HepG2 (cell line): ENCODE measurements at regions not wholly inside any gene's neighbourhood (a gene's known extent, or its start where the extent isn't known, plus 50 kb on each side); places are given as distances from the start of the nearest gene placed in this dataset.
A peak's percentile ranks its signal among the peaks of the same experiment; 100 is the strongest.
"Not testable (repeated sequence)": the region's sequence is repeated elsewhere in the genome, so short reads cannot be mapped to it uniquely, and the experiment has no call there.

ENCODE experiments used
- ATAC-seq: fragments of 200-7000 bp; cut with Tn5 transposase; 3 replicates; pipeline ENCODE4 v1.9.1; 2020; ENCODE audit warnings: mild to moderate bottlenecking, moderate library complexity
- BruUV-seq: library from RNA; stranded (reverse); fragments of 400-500 nt; replicated peaks from 2 replicates; lab custom pipeline; 2021; lab: Mats Ljungman, UMichigan
- CTCF ChIA-PET: fragments of 300-600 bp; formaldehyde crosslinking; extraction: SDS; loops from one replicate; lab custom pipeline; 2021; ENCODE audit warnings: low total read pairs, inconsistent platforms, low intra/inter-chr PET ratio; lab: Yijun Ruan, JAX
- POLR2A ChIA-PET: fragments of 350-600 bp; sonication (Branson Sonifier 250); formaldehyde crosslinking; loops from one replicate; lab custom pipeline; 2020; ENCODE audit warnings: antibody characterized with exemption, inconsistent platforms; lab: Yijun Ruan, JAX
- DNase-seq: peaks from one replicate; pipeline ENCODE4 v3.0.0-alpha.2; 2015; ENCODE audit warnings: low spot score
- FAIRE-seq: peaks from 3 replicates; lab custom pipeline; 2011; peaks lifted over from hg19 to GRCh38; lab: Jason Lieb, UNC
- H2AFZ ChIP-seq: one replicate; pipeline ENCODE4 v1.6.1; 2011; ENCODE audit warnings: low read length, inconsistent platforms
- H3K27ac ChIP-seq: fragments of 300-600 bp; 3 replicates; pipeline ENCODE4 v1.8.0; 2011; ENCODE audit warnings: mixed run types, mild to moderate bottlenecking, mixed read lengths, low read length, inconsistent platforms; ENCODE audit not compliant: insufficient read depth; ENCODE audit errors: extremely low read length
- H3K27me3 ChIP-seq, 2 experiments: fragments of 200-600 bp in 1 of 2; 2 replicates in 1 of 2; 3 replicates in 1 of 2; pipeline versions ENCODE4 v1.6.0 to v1.8.0; 2011; ENCODE audit warnings: low read length in 2 of 2, mild to moderate bottlenecking in 2 of 2, moderate library complexity in 2 of 2, inconsistent platforms in 1 of 2; ENCODE audit not compliant: insufficient read depth in 2 of 2, control insufficient read depth in 1 of 2
- H3K36me3 ChIP-seq, 2 experiments: fragments of 200-600 bp in 1 of 2; replicated peaks in 1 of 2; 2 replicates in 1 of 2; 3 replicates in 1 of 2; pipeline versions ENCODE4 v1.5.1 to v1.8.0; 2011; ENCODE audit warnings: low read length in 2 of 2, inconsistent platforms in 1 of 2; ENCODE audit not compliant: insufficient read depth in 2 of 2, control insufficient read depth in 1 of 2
- H3K4me1 ChIP-seq: 2 replicates; pipeline ENCODE4 v1.5.1; 2012; ENCODE audit warnings: low read length, inconsistent platforms; ENCODE audit not compliant: insufficient read depth
- H3K4me2 ChIP-seq: 2 replicates; pipeline ENCODE4 v1.6.0; 2011; ENCODE audit warnings: low read depth, low read length, inconsistent platforms
- H3K4me3 ChIP-seq, 3 experiments: fragments of 200-600 bp in 1 of 3; sonication (generic), shearing (Covaris generic) in 1 of 3; replicated peaks in 1 of 3; 2 replicates each; pipeline ENCODE4 v1.5.1; 2011 to 2016; ENCODE audit warnings: low read length in 3 of 3, inconsistent platforms in 2 of 3, low read depth in 2 of 3, mild to moderate bottlenecking in 2 of 3, control low read depth in 1 of 3, mixed read lengths in 1 of 3; ENCODE audit not compliant: insufficient read depth in 1 of 3
- H3K79me2 ChIP-seq: one replicate; pipeline ENCODE4 v1.6.1; 2011; ENCODE audit warnings: low read length, inconsistent platforms; ENCODE audit not compliant: insufficient read depth
- H3K9ac ChIP-seq: 2 replicates; pipeline ENCODE4 v1.6.0; 2011; ENCODE audit warnings: mild to moderate bottlenecking, low read depth, low read length, inconsistent platforms; ENCODE audit not compliant: insufficient read depth
- H3K9me3 ChIP-seq: 2 replicates; pipeline ENCODE4 v1.5.1; 2012; ENCODE audit warnings: mild to moderate bottlenecking, low read length
- H4K20me1 ChIP-seq: 2 replicates; pipeline ENCODE4 v1.6.0; 2011; ENCODE audit warnings: inconsistent platforms, mild to moderate bottlenecking, low read length, moderate library complexity; ENCODE audit not compliant: insufficient read depth
- CTCF ChIP-seq: sonication (generic); formaldehyde crosslinking; IDR thresholded peaks from 2 replicates; pipeline ENCODE4 v1.5.0; 2020; ENCODE audit warnings: mild to moderate bottlenecking, missing genetic modification reagents, moderate library complexity
- RAD21 ChIP-seq: fragments of 450-650 bp; formaldehyde crosslinking; IDR thresholded peaks from 2 replicates; pipeline ENCODE4 v1.5.0; 2020; ENCODE audit warnings: mild to moderate bottlenecking
- STAG1 ChIP-seq: sonication (generic); formaldehyde crosslinking; IDR thresholded peaks from 2 replicates; pipeline ENCODE4 v1.4.0; 2020; ENCODE audit warnings: missing genetic modification reagents
- TFDP1 ChIP-seq: IDR thresholded peaks from 2 replicates; pipeline ENCODE4 v1.6.1; 2016; ENCODE audit warnings: missing compliant biosample characterization, missing genetic modification reagents, borderline replicate concordance
- WGBS: methylation state at CpG from one replicate; pipeline ENCODE4 v1.1.6; 2017; ENCODE audit warnings: low lambda C conversion rate; 5-methylcytosine and 5-hydroxymethylcytosine counted together
- in situ Hi-C: cut with HindIII; loops from 2 replicates; pipeline ENCODE4 v1.10.0; 2017; ENCODE audit warnings: low pct_unique_long_range_greater_than_20kb; ENCODE audit not compliant: extremely low pct_ligation_motif_present
- intact Hi-C: fragments of 100-400 bp; cut with micrococcal nuclease; formaldehyde crosslinking; loops from one replicate; pipeline ENCODE4 v1.10.0; 2022; ENCODE audit not compliant: unreplicated experiment

- DNase-seq = peak; percentile 32
- CTCF ChIA-PET, ATAC-seq, H3K9ac ChIP-seq, in situ Hi-C loops, intact Hi-C loops, FAIRE-seq, H3K79me2 ChIP-seq, H2AFZ ChIP-seq, H3K4me1 ChIP-seq, H3K27me3 ChIP-seq, POLR2A ChIA-PET, H3K36me3 ChIP-seq, H3K4me2 ChIP-seq, H4K20me1 ChIP-seq, H3K4me3 ChIP-seq, BruUV-seq, H3K9me3 ChIP-seq, H3K27ac ChIP-seq: not testable (repeated sequence)
- 0% methylated on average over 1 of the region's 9 CpGs for WGBS
- TF ChIP-seq TFDP1 (CRISPR knock-in tag) = peak; percentile 25; the same call in 1 of the 2 replicates
- peak; percentile 52 for TF ChIP-seq STAG1
- TF ChIP-seq RAD21 (CRISPR knock-in tag) = 0 out of 2 replicates have a peak, but pooled peaks have one; percentile 19
- peak; percentile 58 for TF ChIP-seq CTCF (CRISPR knock-in tag)
These were observed 246.6 kb upstream of the TP53TG3 start for GRCh38 chr16:32922578-32922977.

- CTCF ChIA-PET, POLR2A ChIA-PET, intact Hi-C loops, DNase-seq, H2AFZ ChIP-seq, H3K79me2 ChIP-seq, H3K27ac ChIP-seq, H3K4me2 ChIP-seq, H3K9ac ChIP-seq, H3K9me3 ChIP-seq, H3K4me1 ChIP-seq, ATAC-seq, H3K36me3 ChIP-seq, FAIRE-seq, in situ Hi-C loops, BruUV-seq, H3K4me3 ChIP-seq, H4K20me1 ChIP-seq, H3K27me3 ChIP-seq: not testable (repeated sequence)
- under 1% methylated on average over 12 of the region's 15 CpGs for WGBS
- TF ChIP-seq CTCF (CRISPR knock-in tag) = peak; percentile 55
These were observed 239.4 kb upstream of the TP53TG3 start for GRCh38 chr16:32915346-32915745.
